ENCODE measurements at regions not wholly inside any gene's neighbourhood (a gene's known extent, or its start where the extent isn't known, plus 50 kb on each side); places are given as distances from the start of the nearest gene placed in this dataset.

- TF ChIP-seq CEBPB (IDR thresholded peaks at IDR 0.05) = no peak
- no peak for TF ChIP-seq NFIC (IDR thresholded peaks at IDR 0.05)
- no peak for TF ChIP-seq YY1 (IDR thresholded peaks at IDR 0.05; ENCODE audit: low read depth)
- TF ChIP-seq EGR1 (IDR thresholded peaks at IDR 0.05) = no peak
- TF ChIP-seq MAX (IDR thresholded peaks at IDR 0.05) = no peak
- no peak for TF ChIP-seq EP300 (IDR thresholded peaks at IDR 0.05; ENCODE audit: borderline replicate concordance)
- no peak for TF ChIP-seq USF1 (IDR thresholded peaks at IDR 0.05)
- TF ChIP-seq CREB1 (IDR thresholded peaks at IDR 0.05; ENCODE audit: low read depth) = no peak
- no peak for TF ChIP-seq TCF12 (IDR thresholded peaks at IDR 0.05; ENCODE audit: low read depth)
Measured at GRCh38 chr3:67087788-67088187, 89.7 kb downstream of the KBTBD8 start.

All from Ishikawa (cell line).